Lung (tissue), 11 donors: ENCODE measurements at regions not wholly inside any gene's neighbourhood (a gene's known extent, or its start where the extent isn't known, plus 50 kb on each side); places are given as distances from the start of the nearest gene placed in this dataset.

Experiments used
- ATAC-seq: fragments of 200-7000 bp; cut with Tn5 transposase; one replicate; pipeline ENCODE4 v1.9.1; 2020; ENCODE audit warnings: moderate number of reproducible peaks; ENCODE audit not compliant: insufficient read depth, low FRiP score
- DNase-seq, 3 donors: peaks; one replicate each; pipeline ENCODE4 v3.0.0-alpha.2; 2013 to 2017
- H3K27ac ChIP-seq, 2 donors: one replicate each; pipeline ENCODE4 v1.5.1; 2013; ENCODE audit warnings: mild to moderate bottlenecking in 2 of 2, moderate library complexity in 2 of 2, control low read depth in 1 of 2, inconsistent platforms in 1 of 2, low read depth in 1 of 2, low read length in 1 of 2
- H3K27me3 ChIP-seq, 3 donors: one replicate each; pipeline ENCODE4 v1.5.1; 2013; ENCODE audit warnings: low read length in 2 of 3; ENCODE audit not compliant: control insufficient read depth in 3 of 3, insufficient read depth in 3 of 3
- H3K36me3 ChIP-seq, 4 donors: one replicate each; pipeline ENCODE4 v1.5.1; 2013; ENCODE audit warnings: low read length in 4 of 4, mild to moderate bottlenecking in 1 of 4, moderate library complexity in 1 of 4; ENCODE audit not compliant: control insufficient read depth in 4 of 4, insufficient read depth in 4 of 4
- H3K4me1 ChIP-seq, 5 donors: one replicate each; pipeline ENCODE4 v1.5.1; 2013; ENCODE audit warnings: low read length in 5 of 5, mild to moderate bottlenecking in 2 of 5, moderate library complexity in 1 of 5; ENCODE audit not compliant: control insufficient read depth in 5 of 5, insufficient read depth in 5 of 5
- H3K4me3 ChIP-seq: one replicate; pipeline ENCODE4 v1.5.1; 2013; ENCODE audit warnings: mild to moderate bottlenecking, control low read depth, moderate library complexity
- H3K9ac ChIP-seq, 2 donors: one replicate each; pipeline ENCODE4 v1.5.1; 2013; ENCODE audit warnings: low read length in 2 of 2, control low read depth in 1 of 2; ENCODE audit not compliant: insufficient read depth in 1 of 2
- H3K9me3 ChIP-seq, 4 donors: one replicate each; pipeline ENCODE4 v1.5.1; 2013; ENCODE audit warnings: low read length in 3 of 4, mild to moderate bottlenecking in 1 of 4, moderate library complexity in 1 of 4; ENCODE audit not compliant: control insufficient read depth in 4 of 4, insufficient read depth in 3 of 4
- WGBS, 2 donors: extraction: QIAGEN DNeasy Blood & Tissue Kit; methylation state at CpG; one replicate each; pipeline ENCODE4 v1.1.7; 2013; 5-methylcytosine and 5-hydroxymethylcytosine counted together
- TF ChIP-seq, protein P1 (sequence below): IDR thresholded peaks from 2 replicates; pipeline ENCODE4 v1.5.1; 2012; ENCODE audit warnings: mild to moderate bottlenecking; ENCODE audit errors: control extremely low read depth, extremely low read depth
- donor health status: control.
- donor health status: control.
- donor health status: Bipolar disorder and iron deficiency.
- donor health status: healthy.
- donor health status: DM: yes; HTN: yes; CAD: no.

DNA sequence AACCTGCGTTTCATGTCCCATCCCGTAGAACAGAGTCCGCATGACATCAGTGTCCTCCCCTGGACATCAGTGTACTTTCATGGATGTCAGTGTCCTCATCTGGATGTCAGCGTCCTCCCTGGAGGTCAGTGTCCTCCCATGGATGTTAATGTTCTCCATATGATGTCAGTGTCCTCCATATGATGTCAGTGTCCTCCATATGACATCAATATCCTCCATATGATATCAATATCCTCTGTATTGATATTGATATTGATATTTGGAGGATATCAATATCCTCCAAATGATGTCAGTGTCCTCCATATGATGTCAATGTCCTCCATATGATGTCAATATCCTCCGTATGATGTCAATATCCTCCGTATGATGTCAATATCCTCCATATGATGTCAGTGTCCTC lies 284.9 kb downstream of the AJAP1 start:
- no peaks in the 10 kb centered on the region for H3K27me3 ChIP-seq
- no peak for ATAC-seq
- WGBS, 2 donors: 82 to 85% methylated on average over 6 of the region's 6 CpGs
- no peak for DNase-seq
- TF ChIP-seq, protein P1, sequence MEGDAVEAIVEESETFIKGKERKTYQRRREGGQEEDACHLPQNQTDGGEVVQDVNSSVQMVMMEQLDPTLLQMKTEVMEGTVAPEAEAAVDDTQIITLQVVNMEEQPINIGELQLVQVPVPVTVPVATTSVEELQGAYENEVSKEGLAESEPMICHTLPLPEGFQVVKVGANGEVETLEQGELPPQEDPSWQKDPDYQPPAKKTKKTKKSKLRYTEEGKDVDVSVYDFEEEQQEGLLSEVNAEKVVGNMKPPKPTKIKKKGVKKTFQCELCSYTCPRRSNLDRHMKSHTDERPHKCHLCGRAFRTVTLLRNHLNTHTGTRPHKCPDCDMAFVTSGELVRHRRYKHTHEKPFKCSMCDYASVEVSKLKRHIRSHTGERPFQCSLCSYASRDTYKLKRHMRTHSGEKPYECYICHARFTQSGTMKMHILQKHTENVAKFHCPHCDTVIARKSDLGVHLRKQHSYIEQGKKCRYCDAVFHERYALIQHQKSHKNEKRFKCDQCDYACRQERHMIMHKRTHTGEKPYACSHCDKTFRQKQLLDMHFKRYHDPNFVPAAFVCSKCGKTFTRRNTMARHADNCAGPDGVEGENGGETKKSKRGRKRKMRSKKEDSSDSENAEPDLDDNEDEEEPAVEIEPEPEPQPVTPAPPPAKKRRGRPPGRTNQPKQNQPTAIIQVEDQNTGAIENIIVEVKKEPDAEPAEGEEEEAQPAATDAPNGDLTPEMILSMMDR: no peak
- no peak overlapping the region for H3K27ac ChIP-seq
- H3K4me3 ChIP-seq: no peak overlapping the region
- peaks cover 0 to 8% (median 5%) of the 10 kb centered on the region in 4 donors for H3K9me3 ChIP-seq
- no peaks in the 10 kb centered on the region for H3K36me3 ChIP-seq
- no peak overlapping the region for H3K9ac ChIP-seq
- H3K4me1 ChIP-seq: no peaks in the 10 kb centered on the region

DNA sequence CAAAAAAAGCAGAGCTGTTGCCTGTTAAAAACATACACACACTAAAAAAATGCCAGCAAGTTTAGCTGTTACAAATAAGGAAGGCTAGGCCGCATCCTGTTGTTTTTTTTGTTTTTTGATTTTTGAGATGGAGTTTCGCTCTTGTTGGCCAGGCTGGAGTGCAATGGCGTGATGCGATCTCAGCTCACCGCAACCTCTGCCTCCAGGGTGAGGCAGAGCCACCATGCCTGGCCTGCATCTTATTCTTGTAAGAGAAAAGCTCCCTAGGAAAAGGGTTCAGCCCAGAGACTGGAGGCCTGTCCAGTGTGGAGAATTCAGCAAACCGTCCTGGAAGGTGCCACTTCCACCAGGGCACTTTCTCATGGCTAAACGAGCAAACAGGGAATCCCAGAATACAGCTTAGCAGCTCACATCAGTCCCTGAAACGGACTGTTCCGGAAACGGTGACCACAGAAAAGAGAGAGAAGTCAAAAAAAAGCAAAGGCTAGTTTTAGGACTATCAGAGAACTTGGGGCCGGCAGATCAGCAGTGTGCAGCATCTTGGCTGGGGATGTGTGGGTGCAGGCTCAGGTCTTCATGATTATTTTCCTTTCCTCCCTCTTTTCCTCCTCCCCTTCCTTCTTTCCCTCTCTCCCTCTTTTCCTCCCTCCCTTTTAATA lies 283.6 kb downstream of the AJAP1 start:
- H3K27me3 ChIP-seq: no peaks in the 10 kb centered on the region
- DNase-seq (no peak), ATAC-seq (no peak)
- no peaks in the 10 kb centered on the region for H3K4me1 ChIP-seq
- H3K9ac ChIP-seq: no peak overlapping the region
- H3K4me3 ChIP-seq: no peak overlapping the region
- no peak overlapping the region for H3K27ac ChIP-seq
- H3K36me3 ChIP-seq: no peaks in the 10 kb centered on the region
- peaks cover 0 to 8% (median 5%) of the 10 kb centered on the region in 4 donors for H3K9me3 ChIP-seq
- TF ChIP-seq, protein P1: no peak
- 84 to 90% methylated on average over 11 of the region's 11 CpGs for whole genome bisulfite sequencing, 2 donors

DNA sequence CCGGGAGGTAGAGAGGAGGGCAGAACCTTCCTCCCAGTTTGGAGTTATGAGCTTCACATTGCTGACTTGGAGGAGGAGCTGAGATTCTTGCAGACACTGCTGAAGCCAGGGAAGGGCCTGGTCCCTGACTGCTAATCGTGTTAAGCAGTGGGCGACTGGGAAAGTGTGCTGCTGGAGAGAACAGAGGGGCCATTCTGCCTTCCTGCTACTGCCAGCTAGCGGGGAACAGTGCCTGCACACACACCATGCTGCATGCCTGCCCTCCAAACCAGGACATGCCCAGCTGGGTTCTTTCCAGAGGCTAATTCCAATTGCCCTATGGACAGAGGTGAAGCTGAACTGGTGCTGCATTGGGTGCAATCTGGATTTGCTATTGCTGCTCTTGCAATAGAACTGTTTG lies 281.4 kb downstream of the AJAP1 start:
- no peak for ATAC-seq
- no peak overlapping the region for H3K9ac ChIP-seq
- H3K36me3 ChIP-seq: no peaks in the 10 kb centered on the region
- no peak overlapping the region for H3K4me3 ChIP-seq
- no peak overlapping the region for H3K27ac ChIP-seq
- H3K4me1 ChIP-seq: no peaks in the 10 kb centered on the region
- no peak for DNase-seq
- TF ChIP-seq, protein P1: no peak
- H3K9me3 ChIP-seq: peaks cover 0 to 8% (median 5%) of the 10 kb centered on the region in 4 donors
- no peaks in the 10 kb centered on the region for H3K27me3 ChIP-seq
- WGBS, 2 donors: 65 to 70% methylated on average over 4 of the region's 4 CpGs

DNA sequence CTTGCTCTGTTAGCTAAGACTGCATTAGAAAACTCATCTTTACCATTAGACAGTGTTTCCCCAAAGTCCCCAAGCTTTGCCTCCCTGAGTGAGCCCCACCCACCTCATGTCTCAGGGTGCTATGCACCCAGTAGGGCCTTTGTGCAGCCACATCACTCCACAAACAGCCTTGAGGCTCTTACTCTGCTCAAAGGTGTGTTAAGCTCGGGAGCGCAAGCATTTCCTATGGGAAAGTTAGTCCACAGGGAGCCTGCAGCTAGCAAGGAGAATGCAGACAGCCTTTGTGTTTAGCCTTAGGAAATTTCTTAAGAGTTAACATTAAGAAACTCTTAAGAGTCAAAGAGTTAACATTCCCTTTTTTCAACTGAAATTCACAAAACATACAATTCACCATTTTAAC lies 278.8 kb downstream of the AJAP1 start:
- ATAC-seq: no peak
- H3K27me3 ChIP-seq: no peaks in the 10 kb centered on the region
- no peak overlapping the region for H3K4me3 ChIP-seq
- H3K27ac ChIP-seq: no peak overlapping the region
- 74 to 78% methylated on average over 2 of the region's 2 CpGs for WGBS, 2 donors
- no peak for DNase-seq
- no peaks in the 10 kb centered on the region for H3K4me1 ChIP-seq
- TF ChIP-seq, protein P1: no peak
- H3K9me3 ChIP-seq: no peaks in the 10 kb centered on the region
- no peak overlapping the region for H3K9ac ChIP-seq
- H3K36me3 ChIP-seq: no peaks in the 10 kb centered on the region
